Transverse colon (tissue), 4 donors: ENCODE measurements at regions not wholly inside any gene's neighbourhood (a gene's known extent, or its start where the extent isn't known, plus 50 kb on each side); places are given as distances from the start of the nearest gene placed in this dataset.

Experiments
- DNase-seq: peaks from one replicate; pipeline ENCODE4 v3.0.0-alpha.2; 2019
- H3K27ac ChIP-seq, 4 donors: fragments of 200-600 bp; sonication (generic); 2 replicates each; pipeline ENCODE4 v1.5.1; 2016 to 2018; ENCODE audit warnings: inconsistent platforms in 4 of 4
- H3K27me3 ChIP-seq: fragments of 200-600 bp; sonication (generic); 2 replicates; pipeline ENCODE4 v1.5.1; 2017; ENCODE audit warnings: inconsistent platforms
- H3K36me3 ChIP-seq, 4 donors: fragments of 200-600 bp; sonication (generic); 2 replicates each; pipeline ENCODE4 v1.5.1; 2017 to 2019; ENCODE audit warnings: inconsistent platforms in 4 of 4
- H3K4me1 ChIP-seq, 4 donors: fragments of 200-600 bp; sonication (generic); 2 replicates each; pipeline ENCODE4 v1.5.1; 2017 to 2020; ENCODE audit warnings: inconsistent platforms in 4 of 4
- H3K4me3 ChIP-seq, 4 donors: fragments of 200-600 bp; sonication (generic); 1 replicate in 1 of 4; 2 replicates in 3 of 4; pipeline versions ENCODE4 v1.5.1 to v1.6.1; 2017 to 2019; ENCODE audit warnings: inconsistent platforms in 4 of 4
- H3K9me3 ChIP-seq, 2 donors: fragments of 200-600 bp; sonication (generic); 2 replicates each; pipeline ENCODE4 v1.5.1; 2017 to 2019; ENCODE audit warnings: inconsistent platforms in 2 of 2
- CTCF ChIP-seq, 5 experiments: fragments of 200-600 bp in 3 of 5; fragments of 450-650 bp in 2 of 5; sonication (generic) in 3 of 5; IDR thresholded peaks; 1 replicate in 2 of 5; 2 replicates in 3 of 5; pipeline ENCODE4 v1.5.1; 2016 to 2017; ENCODE audit warnings: antibody characterized with exemption in 5 of 5, inconsistent platforms in 3 of 5, mild to moderate bottlenecking in 2 of 5, moderate library complexity in 1 of 5
- EP300 ChIP-seq: sonication (generic); formaldehyde crosslinking; IDR thresholded peaks from one replicate; pipeline ENCODE4 v1.6.1; 2017; ENCODE audit warnings: antibody characterized with exemption, low read depth
- POLR2A ChIP-seq: fragments of 450-650 bp; IDR thresholded peaks from one replicate; pipeline ENCODE4 v1.6.1; 2016; ENCODE audit warnings: antibody characterized with exemption, mild to moderate bottlenecking, moderate library complexity
- POLR2AphosphoS5 ChIP-seq, 3 donors: sonication (generic); formaldehyde crosslinking; IDR thresholded peaks; one replicate each; pipeline ENCODE4 v1.6.1; 2016; ENCODE audit warnings: antibody characterized with exemption in 3 of 3
- WGBS, 2 donors: methylation state at CpG; one replicate each; pipeline ENCODE4 v1.1.5; 2018; ENCODE audit warnings: low coverage in 1 of 2; 5-methylcytosine and 5-hydroxymethylcytosine counted together
- in situ Hi-C, 4 donors: fragments of 200-750 bp; cut with MboI; loops; one replicate each; pipeline versions ENCODE4 v1.15.0 to v1.15.1; 2017; ENCODE audit warnings: low sequenced_read_pairs in 3 of 4, low pct_ligation_motif_present in 1 of 4, low pct_unique_long_range_greater_than_20kb in 1 of 4
- intact Hi-C: fragments of 100-400 bp; cut with DNase I; formaldehyde crosslinking; loops from one replicate; pipeline ENCODE4 v1.15.1; 2023; ENCODE audit warnings: low total_unique reads

- intact Hi-C loops, result no loop called here
- WGBS, 2 donors, result 50% methylated on average over 2 of the region's 2 CpGs; no CpG with 5 or more reads in 1 of the 2 donors
- no peak for DNase-seq
- Histone ChIP-seq H3K4me1 (no peaks in the 10 kb centered on the region), H3K27ac (no peak overlapping the region), H3K36me3 (no peaks in the 10 kb centered on the region), H3K9me3 (no peaks in the 10 kb centered on the region), H3K27me3 (no peaks in the 10 kb centered on the region), H3K4me3 (no peak overlapping the region)
- in situ Hi-C loops, result no loop called here
- no peak for TF ChIP-seq POLR2A
- TF ChIP-seq EP300, result no peak
- TF ChIP-seq CTCF (IDR thresholded peaks at IDR 0.05), result no peak
- TF ChIP-seq POLR2AphosphoS5 (IDR thresholded peaks at IDR 0.05), result no peak
These were observed 713.7 kb downstream of the MATN1 start for GRCh38 chr1:30009720-30010119.

- Histone ChIP-seq H3K4me1 (no peaks in the 10 kb centered on the region), H3K36me3 (no peaks in the 10 kb centered on the region), H3K27ac (no peak overlapping the region), H3K4me3 (no peak overlapping the region), H3K9me3 (no peaks in the 10 kb centered on the region), H3K27me3 (no peaks in the 10 kb centered on the region)
- in situ Hi-C loops (no loop called here), intact Hi-C loops (no loop called here)
- TF ChIP-seq POLR2AphosphoS5 (IDR thresholded peaks at IDR 0.05) (no peak), EP300 (no peak), CTCF (IDR thresholded peaks at IDR 0.05) (no peak), POLR2A (no peak)
- 75 to 81% methylated on average over 5 to 12 of the region's 12 CpGs for WGBS, 2 donors
- DNase-seq, result peak; percentile 25
These were observed 714.3 kb downstream of the MATN1 start for GRCh38 chr1:30008998-30009657.

- Histone ChIP-seq H3K36me3 (no peaks in the 10 kb centered on the region), H3K4me3 (no peak overlapping the region), H3K27me3 (no peaks in the 10 kb centered on the region), H3K27ac (no peak overlapping the region), H3K9me3 (no peaks in the 10 kb centered on the region), H3K4me1 (no peaks in the 10 kb centered on the region)
- intact Hi-C loops (no loop called here), in situ Hi-C loops (no loop called here)
- TF ChIP-seq POLR2AphosphoS5 (IDR thresholded peaks at IDR 0.05), result no peak
- TF ChIP-seq EP300, result no peak
- TF ChIP-seq POLR2A, result no peak
- TF ChIP-seq CTCF (IDR thresholded peaks at IDR 0.05), result no peak
- WGBS, 2 donors, result 53% methylated on average over 6 of the region's 6 CpGs; no CpG with 5 or more reads in 1 of the 2 donors
- DNase-seq, result no peak
These were observed 714.9 kb downstream of the MATN1 start for GRCh38 chr1:30008372-30008997.

GRCh38 chr1:30005972-30006619, 717.3 kb downstream of the MATN1 start:
- DNase-seq, result no peak
- intact Hi-C loops, result no loop called here
- Histone ChIP-seq H3K27ac (no peak overlapping the region), H3K36me3 (no peaks in the 10 kb centered on the region), H3K27me3 (no peaks in the 10 kb centered on the region), H3K9me3 (no peaks in the 10 kb centered on the region), H3K4me3 (no peak overlapping the region), H3K4me1 (no peaks in the 10 kb centered on the region)
- 27 to 46% methylated on average over 3 to 5 of the region's 5 CpGs for WGBS, 2 donors
- no peak for TF ChIP-seq CTCF (IDR thresholded peaks at IDR 0.05)
- no peak for TF ChIP-seq POLR2A
- no peak for TF ChIP-seq POLR2AphosphoS5 (IDR thresholded peaks at IDR 0.05)
- no peak for TF ChIP-seq EP300
- in situ Hi-C loops, result no loop called here
